SH-SY5Y (cell line): ENCODE measurements at regions not wholly inside any gene's neighbourhood (a gene's known extent, or its start where the extent isn't known, plus 50 kb on each side); places are given as distances from the start of the nearest gene placed in this dataset.

Source experiments
- GATA2 ChIP-seq: IDR thresholded peaks from 2 replicates; pipeline ENCODE4 v1.6.1; 2011; ENCODE audit warnings: mild to moderate bottlenecking, low read depth, low read length
- GATA3 ChIP-seq: IDR thresholded peaks from 2 replicates; pipeline ENCODE4 v1.6.1; 2011; ENCODE audit warnings: low read depth, mild to moderate bottlenecking, low read length, moderate library complexity

DNA sequence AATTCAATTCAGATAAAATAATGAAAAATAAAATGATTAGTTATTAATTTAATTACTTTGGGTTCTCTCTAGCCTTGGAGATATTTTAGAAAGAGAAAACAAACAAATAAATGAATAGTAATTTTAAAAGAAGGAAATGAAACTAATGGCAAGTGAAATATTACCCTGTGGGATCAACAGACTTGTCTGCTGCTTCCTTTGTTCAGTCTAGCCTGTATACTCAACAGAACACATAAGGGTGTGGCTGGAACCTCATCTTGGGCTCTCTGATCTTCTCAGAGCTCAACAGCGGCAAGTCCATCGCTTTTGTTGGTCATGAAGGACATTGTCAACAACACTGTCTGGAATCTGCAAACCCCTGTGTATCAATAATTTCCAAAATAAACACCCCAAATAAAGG, 904.9 kb downstream of the IPMK start:
- TF ChIP-seq GATA2 (no peak), GATA3 (no peak)
